WTC11 (cell line): ENCODE measurements at regions not wholly inside any gene's neighbourhood (a gene's known extent, or its start where the extent isn't known, plus 50 kb on each side); places are given as distances from the start of the nearest gene placed in this dataset.

ENCODE experiments used
- ATAC-seq: fragments of 200-7000 bp; cut with Tn5 transposase; 2 replicates; pipeline ENCODE4 v1.10.0; 2021; ENCODE audit warnings: mild to moderate bottlenecking, moderate library complexity
- CTCF ChIA-PET: fragments of 300-600 bp; sonication (Branson Sonifier 250); formaldehyde crosslinking; loops from one replicate; lab custom pipeline; 2021; ENCODE audit warnings: antibody characterized with exemption; lab: Charles Lee
- POLR2A ChIA-PET: fragments of 350-600 bp; sonication (Branson Sonifier 250); formaldehyde crosslinking; loops from one replicate; lab custom pipeline; 2021; ENCODE audit warnings: antibody characterized with exemption; lab: Charles Lee
- DNase-seq: peaks from one replicate; pipeline ENCODE4 v3.0.0; 2021; ENCODE audit warnings: low spot score
- H3K27ac Mint-ChIP-seq: 2 replicates; pipeline ENCODE4 v1.8.0; 2021; ENCODE audit warnings: mixed read lengths
- H3K27me3 Mint-ChIP-seq: 2 replicates; pipeline ENCODE4 v1.8.0; 2021; ENCODE audit warnings: low read depth, mild to moderate bottlenecking, moderate library complexity, mixed read lengths
- H3K36me3 Mint-ChIP-seq: 2 replicates; pipeline ENCODE4 v1.8.0; 2021; ENCODE audit warnings: mixed read lengths
- H3K4me1 Mint-ChIP-seq: 2 replicates; pipeline ENCODE4 v1.8.0; 2022; ENCODE audit warnings: mixed read lengths
- H3K4me3 Mint-ChIP-seq: 2 replicates; pipeline ENCODE4 v1.8.0; 2021; ENCODE audit warnings: mild to moderate bottlenecking, moderate library complexity, mixed read lengths
- H3K9me3 Mint-ChIP-seq: 2 replicates; pipeline ENCODE4 v1.8.0; 2021; ENCODE audit warnings: mixed read lengths
- ATF1 ChIP-seq: sonication (generic); formaldehyde crosslinking; IDR thresholded peaks from 2 replicates; pipeline ENCODE4 v1.8.1; 2023; ENCODE audit warnings: mild to moderate bottlenecking, moderate library complexity, missing genetic modification reagents
- CBFB ChIP-seq: sonication (generic); formaldehyde crosslinking; IDR thresholded peaks from 2 replicates; pipeline ENCODE4 v1.8.1; 2022; ENCODE audit warnings: mild to moderate bottlenecking, low read depth, missing genetic modification reagents
- CREB1 ChIP-seq: sonication (generic); formaldehyde crosslinking; IDR thresholded peaks from 2 replicates; pipeline ENCODE4 v1.8.0; 2023; ENCODE audit warnings: mild to moderate bottlenecking, missing genetic modification reagents
- EMX1 ChIP-seq: fragments of 250-450 bp; sonication (Bioruptor Pico); IDR thresholded peaks from 2 replicates; pipeline ENCODE4 v1.8.0; 2021; ENCODE audit warnings: mild to moderate bottlenecking
- ESRRA ChIP-seq: sonication (generic); formaldehyde crosslinking; IDR thresholded peaks from 2 replicates; pipeline ENCODE4 v1.8.1; 2022; ENCODE audit warnings: mild to moderate bottlenecking, missing genetic modification reagents, borderline replicate concordance
- GABPB1 ChIP-seq: sonication (generic); formaldehyde crosslinking; IDR thresholded peaks from 2 replicates; pipeline ENCODE4 v1.8.1; 2023; ENCODE audit warnings: mild to moderate bottlenecking, missing genetic modification reagents
- GTF2I ChIP-seq: fragments of 250-450 bp; sonication (Bioruptor Pico); conservative IDR thresholded peaks from 2 replicates; pipeline ENCODE4 v1.4.0; 2021; ENCODE audit warnings: mild to moderate bottlenecking
- HMGA2 ChIP-seq: fragments of 250-450 bp; sonication (Bioruptor Pico); IDR thresholded peaks from 2 replicates; pipeline ENCODE4 v1.4.0; 2021; ENCODE audit warnings: mild to moderate bottlenecking, moderate library complexity
- NFYB ChIP-seq: sonication (generic); formaldehyde crosslinking; conservative IDR thresholded peaks from 2 replicates; pipeline ENCODE4 v1.8.0; 2022; ENCODE audit warnings: low read depth, missing genetic modification reagents
- OVOL2 ChIP-seq: fragments of 250-450 bp; sonication (Bioruptor Pico); IDR thresholded peaks from 2 replicates; pipeline ENCODE4 v1.9.0; 2021; ENCODE audit warnings: mild to moderate bottlenecking, borderline replicate concordance
- RELA ChIP-seq: sonication (generic); formaldehyde crosslinking; IDR thresholded peaks from 2 replicates; pipeline ENCODE4 v1.8.1; 2022; ENCODE audit warnings: missing genetic modification reagents, mild to moderate bottlenecking, borderline replicate concordance
- SMAD3 ChIP-seq: sonication (generic); formaldehyde crosslinking; IDR thresholded peaks from 2 replicates; pipeline ENCODE4 v1.8.0; 2022; ENCODE audit warnings: missing genetic modification reagents, mild to moderate bottlenecking, borderline replicate concordance
- SOX15 ChIP-seq: fragments of 250-450 bp; sonication (Bioruptor Pico); IDR thresholded peaks from 2 replicates; pipeline ENCODE4 v1.9.0; 2021; ENCODE audit warnings: mild to moderate bottlenecking
- TEAD1 ChIP-seq: sonication (generic); formaldehyde crosslinking; IDR thresholded peaks from 2 replicates; pipeline ENCODE4 v1.8.0; 2022; ENCODE audit warnings: mild to moderate bottlenecking, missing genetic modification reagents
- TEAD4 ChIP-seq: sonication (generic); formaldehyde crosslinking; IDR thresholded peaks from 2 replicates; pipeline ENCODE4 v1.8.0; 2022; ENCODE audit warnings: mild to moderate bottlenecking, missing genetic modification reagents
- ZBTB21 ChIP-seq: sonication (generic); formaldehyde crosslinking; IDR thresholded peaks from 2 replicates; pipeline ENCODE4 v1.8.1; 2023; ENCODE audit warnings: mild to moderate bottlenecking, missing genetic modification reagents, borderline replicate concordance
- ZNF138 ChIP-seq: sonication (generic); formaldehyde crosslinking; conservative IDR thresholded peaks from 2 replicates; pipeline ENCODE4 v1.8.1; 2022; ENCODE audit warnings: mild to moderate bottlenecking, moderate library complexity, missing genetic modification reagents
- ZNF317 ChIP-seq: sonication (generic); formaldehyde crosslinking; IDR thresholded peaks from 2 replicates; pipeline ENCODE4 v1.8.1; 2023; ENCODE audit warnings: low read depth, mild to moderate bottlenecking, moderate library complexity, missing genetic modification reagents, borderline replicate concordance
- ZNF423 ChIP-seq: fragments of 250-450 bp; sonication (Bioruptor Pico); IDR thresholded peaks from 2 replicates; pipeline ENCODE4 v2.1.2; 2022; ENCODE audit warnings: mild to moderate bottlenecking, moderate library complexity
- ZNF671 ChIP-seq: fragments of 250-450 bp; sonication (Bioruptor Pico); IDR thresholded peaks from 2 replicates; pipeline ENCODE4 v1.8.0; 2021; ENCODE audit warnings: mild to moderate bottlenecking
- TF ChIP-seq, protein P1 (sequence below): sonication (generic); formaldehyde crosslinking; IDR thresholded peaks from 2 replicates; pipeline ENCODE4 v1.8.0; 2023; ENCODE audit warnings: mild to moderate bottlenecking, missing genetic modification reagents
- TF ChIP-seq, protein P2 (sequence below): fragments of 250-450 bp; sonication (Bioruptor Pico); IDR thresholded peaks from 2 replicates; pipeline ENCODE4 v1.8.0; 2021; ENCODE audit warnings: mild to moderate bottlenecking
- TF ChIP-seq, protein P3 (sequence below): fragments of 200-600 bp; IDR thresholded peaks from 2 replicates; pipeline ENCODE4 v1.8.0; 2022; ENCODE audit warnings: antibody characterized with exemption
- TF ChIP-seq, protein P4 (sequence below): sonication (generic); formaldehyde crosslinking; IDR thresholded peaks from 2 replicates; pipeline ENCODE4 v1.8.1; 2023; ENCODE audit warnings: mild to moderate bottlenecking, missing genetic modification reagents, moderate library complexity
- TF ChIP-seq, protein P5 (sequence below): sonication (generic); formaldehyde crosslinking; conservative IDR thresholded peaks from 2 replicates; pipeline ENCODE4 v1.8.1; 2022; ENCODE audit warnings: mild to moderate bottlenecking, missing genetic modification reagents
- TF ChIP-seq, protein P6 (sequence below): fragments of 250-450 bp; sonication (Bioruptor Pico); IDR thresholded peaks from 2 replicates; pipeline ENCODE4 v1.9.0; 2021; ENCODE audit warnings: mild to moderate bottlenecking

DNA sequence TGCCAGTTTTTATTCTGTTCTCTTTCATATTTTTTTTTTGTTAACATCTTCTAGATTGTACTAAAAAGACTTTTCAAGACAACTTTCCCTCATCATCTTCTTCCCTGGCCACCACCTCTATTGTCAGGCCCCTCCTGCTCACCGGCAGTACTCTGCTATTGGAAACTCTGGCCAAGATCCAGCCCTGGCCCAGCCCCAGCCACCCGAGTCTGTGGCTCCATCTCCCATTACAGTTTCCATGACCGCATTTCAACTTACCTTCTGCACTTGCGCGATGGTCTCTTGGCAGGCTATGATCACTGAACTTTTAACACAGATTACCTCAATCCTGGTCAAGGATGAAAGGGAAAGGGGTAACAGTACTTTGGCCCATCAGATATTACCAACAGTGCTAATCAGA is 137.7 kb upstream of the POM121L12 start:
- no peaks in the 10 kb centered on the region for H3K27me3 Mint-ChIP-seq
- DNase-seq (no peak), ATAC-seq (no peak)
- H3K27ac Mint-ChIP-seq = no peak overlapping the region
- TF ChIP-seq ZNF671 (CRISPR knock-in tag) (no peak), CBFB (CRISPR knock-in tag) (no peak), EMX1 (no peak), ZNF317 (no peak), TEAD1 (CRISPR knock-in tag) (no peak), RELA (no peak), CREB1 (CRISPR knock-in tag) (no peak), GABPB1 (CRISPR knock-in tag) (no peak), ESRRA (CRISPR knock-in tag) (no peak), SOX15 (no peak), OVOL2 (CRISPR knock-in tag) (no peak), ZNF138 (CRISPR knock-in tag) (no peak), HMGA2 (CRISPR knock-in tag) (no peak), ZBTB21 (CRISPR knock-in tag) (no peak), SMAD3 (no peak)
- TF ChIP-seq, protein P1, sequence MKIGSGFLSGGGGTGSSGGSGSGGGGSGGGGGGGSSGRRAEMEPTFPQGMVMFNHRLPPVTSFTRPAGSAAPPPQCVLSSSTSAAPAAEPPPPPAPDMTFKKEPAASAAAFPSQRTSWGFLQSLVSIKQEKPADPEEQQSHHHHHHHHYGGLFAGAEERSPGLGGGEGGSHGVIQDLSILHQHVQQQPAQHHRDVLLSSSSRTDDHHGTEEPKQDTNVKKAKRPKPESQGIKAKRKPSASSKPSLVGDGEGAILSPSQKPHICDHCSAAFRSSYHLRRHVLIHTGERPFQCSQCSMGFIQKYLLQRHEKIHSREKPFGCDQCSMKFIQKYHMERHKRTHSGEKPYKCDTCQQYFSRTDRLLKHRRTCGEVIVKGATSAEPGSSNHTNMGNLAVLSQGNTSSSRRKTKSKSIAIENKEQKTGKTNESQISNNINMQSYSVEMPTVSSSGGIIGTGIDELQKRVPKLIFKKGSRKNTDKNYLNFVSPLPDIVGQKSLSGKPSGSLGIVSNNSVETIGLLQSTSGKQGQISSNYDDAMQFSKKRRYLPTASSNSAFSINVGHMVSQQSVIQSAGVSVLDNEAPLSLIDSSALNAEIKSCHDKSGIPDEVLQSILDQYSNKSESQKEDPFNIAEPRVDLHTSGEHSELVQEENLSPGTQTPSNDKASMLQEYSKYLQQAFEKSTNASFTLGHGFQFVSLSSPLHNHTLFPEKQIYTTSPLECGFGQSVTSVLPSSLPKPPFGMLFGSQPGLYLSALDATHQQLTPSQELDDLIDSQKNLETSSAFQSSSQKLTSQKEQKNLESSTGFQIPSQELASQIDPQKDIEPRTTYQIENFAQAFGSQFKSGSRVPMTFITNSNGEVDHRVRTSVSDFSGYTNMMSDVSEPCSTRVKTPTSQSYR = no peak
- TF ChIP-seq, protein P2, sequence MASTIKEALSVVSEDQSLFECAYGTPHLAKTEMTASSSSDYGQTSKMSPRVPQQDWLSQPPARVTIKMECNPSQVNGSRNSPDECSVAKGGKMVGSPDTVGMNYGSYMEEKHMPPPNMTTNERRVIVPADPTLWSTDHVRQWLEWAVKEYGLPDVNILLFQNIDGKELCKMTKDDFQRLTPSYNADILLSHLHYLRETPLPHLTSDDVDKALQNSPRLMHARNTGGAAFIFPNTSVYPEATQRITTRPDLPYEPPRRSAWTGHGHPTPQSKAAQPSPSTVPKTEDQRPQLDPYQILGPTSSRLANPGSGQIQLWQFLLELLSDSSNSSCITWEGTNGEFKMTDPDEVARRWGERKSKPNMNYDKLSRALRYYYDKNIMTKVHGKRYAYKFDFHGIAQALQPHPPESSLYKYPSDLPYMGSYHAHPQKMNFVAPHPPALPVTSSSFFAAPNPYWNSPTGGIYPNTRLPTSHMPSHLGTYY (CRISPR knock-in tag) = no peak
- TF ChIP-seq, protein P3, sequence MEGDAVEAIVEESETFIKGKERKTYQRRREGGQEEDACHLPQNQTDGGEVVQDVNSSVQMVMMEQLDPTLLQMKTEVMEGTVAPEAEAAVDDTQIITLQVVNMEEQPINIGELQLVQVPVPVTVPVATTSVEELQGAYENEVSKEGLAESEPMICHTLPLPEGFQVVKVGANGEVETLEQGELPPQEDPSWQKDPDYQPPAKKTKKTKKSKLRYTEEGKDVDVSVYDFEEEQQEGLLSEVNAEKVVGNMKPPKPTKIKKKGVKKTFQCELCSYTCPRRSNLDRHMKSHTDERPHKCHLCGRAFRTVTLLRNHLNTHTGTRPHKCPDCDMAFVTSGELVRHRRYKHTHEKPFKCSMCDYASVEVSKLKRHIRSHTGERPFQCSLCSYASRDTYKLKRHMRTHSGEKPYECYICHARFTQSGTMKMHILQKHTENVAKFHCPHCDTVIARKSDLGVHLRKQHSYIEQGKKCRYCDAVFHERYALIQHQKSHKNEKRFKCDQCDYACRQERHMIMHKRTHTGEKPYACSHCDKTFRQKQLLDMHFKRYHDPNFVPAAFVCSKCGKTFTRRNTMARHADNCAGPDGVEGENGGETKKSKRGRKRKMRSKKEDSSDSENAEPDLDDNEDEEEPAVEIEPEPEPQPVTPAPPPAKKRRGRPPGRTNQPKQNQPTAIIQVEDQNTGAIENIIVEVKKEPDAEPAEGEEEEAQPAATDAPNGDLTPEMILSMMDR = no peak
- TF ChIP-seq, protein P4, sequence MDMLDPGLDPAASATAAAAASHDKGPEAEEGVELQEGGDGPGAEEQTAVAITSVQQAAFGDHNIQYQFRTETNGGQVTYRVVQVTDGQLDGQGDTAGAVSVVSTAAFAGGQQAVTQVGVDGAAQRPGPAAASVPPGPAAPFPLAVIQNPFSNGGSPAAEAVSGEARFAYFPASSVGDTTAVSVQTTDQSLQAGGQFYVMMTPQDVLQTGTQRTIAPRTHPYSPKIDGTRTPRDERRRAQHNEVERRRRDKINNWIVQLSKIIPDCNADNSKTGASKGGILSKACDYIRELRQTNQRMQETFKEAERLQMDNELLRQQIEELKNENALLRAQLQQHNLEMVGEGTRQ (CRISPR knock-in tag) = no peak
- TF ChIP-seq, protein P5, sequence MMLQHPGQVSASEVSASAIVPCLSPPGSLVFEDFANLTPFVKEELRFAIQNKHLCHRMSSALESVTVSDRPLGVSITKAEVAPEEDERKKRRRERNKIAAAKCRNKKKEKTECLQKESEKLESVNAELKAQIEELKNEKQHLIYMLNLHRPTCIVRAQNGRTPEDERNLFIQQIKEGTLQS (CRISPR knock-in tag) = no peak
- peaks cover 7% of the 10 kb centered on the region for H3K9me3 Mint-ChIP-seq
- no peaks in the 10 kb centered on the region for H3K36me3 Mint-ChIP-seq
- H3K4me1 Mint-ChIP-seq = no peaks in the 10 kb centered on the region
- POLR2A ChIA-PET = no interaction called here
- CTCF ChIA-PET = no interaction called here
- no peak overlapping the region for H3K4me3 Mint-ChIP-seq

DNA sequence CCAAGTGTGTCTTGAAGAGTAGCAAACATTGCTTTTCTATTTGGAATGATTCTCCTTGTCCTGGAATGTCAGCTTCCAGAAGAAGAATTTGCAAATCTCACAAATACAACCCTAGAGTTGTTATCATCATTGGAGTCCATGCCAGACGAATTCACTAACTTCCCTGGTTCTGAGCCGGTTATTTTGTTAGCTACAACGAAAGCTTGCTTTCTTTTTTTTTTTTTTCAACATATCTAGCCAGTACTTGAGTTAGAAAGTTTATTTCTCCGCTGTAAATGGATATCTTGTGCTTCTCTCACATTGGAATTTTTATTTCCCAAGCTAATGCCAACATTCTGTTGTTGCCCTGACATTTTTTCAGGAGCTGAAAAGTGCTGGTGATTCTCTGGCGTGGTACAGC is 138.1 kb upstream of the POM121L12 start:
- Mint-ChIP-seq H3K27me3 (no peaks in the 10 kb centered on the region), H3K27ac (no peak overlapping the region), H3K4me3 (no peak overlapping the region), H3K4me1 (no peaks in the 10 kb centered on the region), H3K9me3 (peaks cover 8% of the 10 kb centered on the region), H3K36me3 (no peaks in the 10 kb centered on the region)
- ChIA-PET CTCF (no interaction called here), POLR2A (no interaction called here)
- ATAC-seq = no peak
- no peak for DNase-seq
- TF ChIP-seq TEAD4 (CRISPR knock-in tag) (no peak), ZNF423 (CRISPR knock-in tag) (no peak), NFYB (CRISPR knock-in tag) (no peak), GTF2I (CRISPR knock-in tag) (no peak), ATF1 (no peak)
- TF ChIP-seq, protein P6, sequence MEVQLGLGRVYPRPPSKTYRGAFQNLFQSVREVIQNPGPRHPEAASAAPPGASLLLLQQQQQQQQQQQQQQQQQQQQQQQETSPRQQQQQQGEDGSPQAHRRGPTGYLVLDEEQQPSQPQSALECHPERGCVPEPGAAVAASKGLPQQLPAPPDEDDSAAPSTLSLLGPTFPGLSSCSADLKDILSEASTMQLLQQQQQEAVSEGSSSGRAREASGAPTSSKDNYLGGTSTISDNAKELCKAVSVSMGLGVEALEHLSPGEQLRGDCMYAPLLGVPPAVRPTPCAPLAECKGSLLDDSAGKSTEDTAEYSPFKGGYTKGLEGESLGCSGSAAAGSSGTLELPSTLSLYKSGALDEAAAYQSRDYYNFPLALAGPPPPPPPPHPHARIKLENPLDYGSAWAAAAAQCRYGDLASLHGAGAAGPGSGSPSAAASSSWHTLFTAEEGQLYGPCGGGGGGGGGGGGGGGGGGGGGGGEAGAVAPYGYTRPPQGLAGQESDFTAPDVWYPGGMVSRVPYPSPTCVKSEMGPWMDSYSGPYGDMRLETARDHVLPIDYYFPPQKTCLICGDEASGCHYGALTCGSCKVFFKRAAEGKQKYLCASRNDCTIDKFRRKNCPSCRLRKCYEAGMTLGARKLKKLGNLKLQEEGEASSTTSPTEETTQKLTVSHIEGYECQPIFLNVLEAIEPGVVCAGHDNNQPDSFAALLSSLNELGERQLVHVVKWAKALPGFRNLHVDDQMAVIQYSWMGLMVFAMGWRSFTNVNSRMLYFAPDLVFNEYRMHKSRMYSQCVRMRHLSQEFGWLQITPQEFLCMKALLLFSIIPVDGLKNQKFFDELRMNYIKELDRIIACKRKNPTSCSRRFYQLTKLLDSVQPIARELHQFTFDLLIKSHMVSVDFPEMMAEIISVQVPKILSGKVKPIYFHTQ = no peak
